MM.1S (cell line): ENCODE measurements at regions not wholly inside any gene's neighbourhood (a gene's known extent, or its start where the extent isn't known, plus 50 kb on each side); places are given as distances from the start of the nearest gene placed in this dataset.

ENCODE experiments used
- DNase-seq: peaks from one replicate; pipeline ENCODE4 v3.0.0-alpha.2; 2015
- H2AFZ ChIP-seq: fragments of 300-600 bp; sonication (generic); 2 replicates; pipeline ENCODE4 v1.6.0; 2016; ENCODE audit warnings: antibody characterized with exemption, low read length
- H3F3A ChIP-seq: fragments of 300-600 bp; sonication (generic); 2 replicates; pipeline ENCODE4 v1.6.1; 2016; ENCODE audit warnings: mild to moderate bottlenecking, antibody characterized with exemption, low read length, moderate library complexity, mixed read lengths; ENCODE audit not compliant: insufficient read depth
- H3K27ac ChIP-seq: fragments of 300-600 bp; sonication (generic); 2 replicates; pipeline ENCODE4 v1.5.1; 2016; ENCODE audit warnings: mild to moderate bottlenecking, low read length
- H3K27me3 ChIP-seq: fragments of 300-600 bp; sonication (generic); replicated peaks from 2 replicates; pipeline ENCODE4 v1.6.0; 2016; ENCODE audit warnings: low read length; ENCODE audit not compliant: insufficient read depth
- H3K36me3 ChIP-seq: fragments of 300-600 bp; sonication (generic); replicated peaks from 2 replicates; pipeline ENCODE4 v1.6.1; 2016; ENCODE audit warnings: mild to moderate bottlenecking, low read length, mixed read lengths; ENCODE audit not compliant: insufficient read depth
- H3K4me1 ChIP-seq: fragments of 300-600 bp; sonication (generic); 2 replicates; pipeline ENCODE4 v1.6.1; 2016; ENCODE audit warnings: low read length, mixed read lengths
- H3K4me2 ChIP-seq: fragments of 300-600 bp; sonication (generic); 2 replicates; pipeline ENCODE4 v1.6.0; 2016; ENCODE audit warnings: low read depth, low read length
- H3K4me3 ChIP-seq: fragments of 300-600 bp; sonication (generic); 2 replicates; pipeline ENCODE4 v1.5.1; 2016; ENCODE audit warnings: low read length, mixed read lengths
- H3K79me2 ChIP-seq: fragments of 300-600 bp; sonication (generic); 2 replicates; pipeline ENCODE4 v1.6.1; 2016; ENCODE audit warnings: mixed run types, low read length, mixed read lengths
- H3K9ac ChIP-seq: fragments of 300-600 bp; sonication (generic); 2 replicates; pipeline ENCODE4 v1.6.1; 2016; ENCODE audit warnings: low read length, mixed read lengths
- H3K9me2 ChIP-seq: fragments of 300-600 bp; sonication (generic); replicated peaks from 2 replicates; pipeline ENCODE4 v1.6.1; 2016; ENCODE audit warnings: mild to moderate bottlenecking, low read length, mixed read lengths; ENCODE audit not compliant: insufficient read depth
- H3K9me3 ChIP-seq: fragments of 300-600 bp; sonication (generic); replicated peaks from 2 replicates; pipeline ENCODE4 v1.6.1; 2016; ENCODE audit warnings: mild to moderate bottlenecking, low read length, mixed read lengths; ENCODE audit not compliant: insufficient read depth
- H4K20me1 ChIP-seq: fragments of 300-600 bp; sonication (generic); 2 replicates; pipeline ENCODE4 v1.6.1; 2016; ENCODE audit warnings: mild to moderate bottlenecking, low read length, moderate library complexity, mixed read lengths; ENCODE audit not compliant: insufficient read depth
- CTCF ChIP-seq: fragments of 300-600 bp; sonication (generic); IDR thresholded peaks from 2 replicates; pipeline ENCODE4 v1.5.1; 2016; ENCODE audit warnings: antibody characterized with exemption, low read length, mixed read lengths
- EZH2 ChIP-seq: fragments of 300-600 bp; sonication (generic); optimal IDR thresholded peaks from 2 replicates; pipeline ENCODE3; 2017; ENCODE audit warnings: low read depth, mild to moderate bottlenecking, antibody characterized with exemption, low read length, mixed read lengths
- EZH2phosphoT487 ChIP-seq: fragments of 300-600 bp; sonication (generic); IDR thresholded peaks from 2 replicates; pipeline ENCODE4 v1.6.1; 2018; ENCODE audit warnings: antibody characterized with exemption, low read length

DNA sequence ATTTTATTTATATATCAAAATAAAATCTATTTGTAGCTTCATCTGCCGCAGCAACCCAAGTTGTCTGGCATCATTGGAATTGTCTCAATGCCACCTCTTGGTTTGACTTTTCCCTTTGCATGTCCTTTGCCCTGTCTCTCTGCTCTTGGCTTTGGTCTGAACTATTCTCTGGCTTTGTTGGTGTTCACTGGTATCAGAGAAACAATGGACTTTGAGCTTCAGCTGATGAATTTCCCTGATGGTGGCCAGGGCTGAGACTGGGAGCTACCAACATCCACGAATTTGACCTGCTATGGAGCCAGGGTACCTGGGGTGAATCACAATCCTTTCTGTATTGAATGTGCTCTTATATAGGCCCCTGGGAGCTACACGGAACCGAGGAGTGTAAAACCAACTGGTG lies 311.7 kb upstream of the KIAA1217 start:
- no peak overlapping the region for H3K4me2 ChIP-seq
- no peak overlapping the region for H2AFZ ChIP-seq
- no peak overlapping the region for H3K4me3 ChIP-seq
- TF ChIP-seq EZH2 (no peak), CTCF (no peak), EZH2phosphoT487 (no peak)
- no peak overlapping the region for H3K27ac ChIP-seq
- no peaks in the 10 kb centered on the region for H3K4me1 ChIP-seq
- no peaks in the 10 kb centered on the region for H3K36me3 ChIP-seq
- H4K20me1 ChIP-seq = no peaks in the 10 kb centered on the region
- DNase-seq = no peak
- H3K9me2 ChIP-seq = no peaks in the 10 kb centered on the region
- no peaks in the 10 kb centered on the region for H3F3A ChIP-seq
- H3K9ac ChIP-seq = no peak overlapping the region
- H3K27me3 ChIP-seq = no peaks in the 10 kb centered on the region
- H3K79me2 ChIP-seq = no peaks in the 10 kb centered on the region
- no peaks in the 10 kb centered on the region for H3K9me3 ChIP-seq

- Histone ChIP-seq H3K9me3 (no peaks in the 10 kb centered on the region), H3K27ac (no peak overlapping the region)
- no peak for DNase-seq
These were observed 311.1 kb upstream of the KIAA1217 start for GRCh38 chr10:23897861-23898260.

DNA sequence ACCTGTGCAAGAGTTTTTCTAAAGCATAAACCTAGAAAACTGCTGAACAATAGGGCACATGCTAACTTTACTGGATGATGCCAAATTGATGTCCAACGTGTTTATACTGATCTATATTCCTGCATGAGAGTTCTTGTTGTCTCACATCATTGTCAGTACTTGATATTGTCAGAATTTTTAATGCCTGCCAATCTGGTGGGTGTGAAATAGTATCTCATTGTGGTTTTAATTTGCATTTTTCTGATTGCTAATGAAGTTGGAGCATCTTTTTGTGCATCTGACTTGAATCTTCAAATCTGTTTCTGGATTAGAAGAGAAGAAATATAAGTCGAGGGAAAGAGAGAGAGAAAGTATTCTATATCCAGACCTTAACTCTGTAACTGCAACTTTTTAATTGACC lies 309.8 kb upstream of the KIAA1217 start:
- Histone ChIP-seq H2AFZ (no peak overlapping the region), H3F3A (no peaks in the 10 kb centered on the region), H3K9me2 (no peaks in the 10 kb centered on the region), H3K9me3 (no peaks in the 10 kb centered on the region), H3K27me3 (no peaks in the 10 kb centered on the region), H3K9ac (no peak overlapping the region), H3K4me1 (no peaks in the 10 kb centered on the region), H3K4me3 (no peak overlapping the region), H4K20me1 (no peaks in the 10 kb centered on the region), H3K27ac (no peak overlapping the region), H3K79me2 (no peaks in the 10 kb centered on the region), H3K36me3 (no peaks in the 10 kb centered on the region), H3K4me2 (no peak overlapping the region)
- DNase-seq = no peak
- TF ChIP-seq CTCF = no peak
- TF ChIP-seq EZH2phosphoT487 = no peak
- TF ChIP-seq EZH2 = no peak

More at GRCh38 chr10:23897861-23898260, 311.1 kb upstream of the KIAA1217 start:
- TF ChIP-seq EZH2 = no peak
- TF ChIP-seq CTCF = no peak
- no peak for TF ChIP-seq EZH2phosphoT487
- no peaks in the 10 kb centered on the region for H3K36me3 ChIP-seq
- H3K4me3 ChIP-seq = no peak overlapping the region
- H3K27me3 ChIP-seq = no peaks in the 10 kb centered on the region
- H2AFZ ChIP-seq = no peak overlapping the region
- H3K4me1 ChIP-seq = no peaks in the 10 kb centered on the region
- no peaks in the 10 kb centered on the region for H3F3A ChIP-seq
- no peak overlapping the region for H3K9ac ChIP-seq
- H4K20me1 ChIP-seq = no peaks in the 10 kb centered on the region
- H3K4me2 ChIP-seq = no peak overlapping the region
- H3K79me2 ChIP-seq = no peaks in the 10 kb centered on the region
- H3K9me2 ChIP-seq = no peaks in the 10 kb centered on the region
